ENCODE measurements at regions not wholly inside any gene's neighbourhood (a gene's known extent, or its start where the extent isn't known, plus 50 kb on each side); places are given as distances from the start of the nearest gene placed in this dataset.
A peak's percentile ranks its signal among the peaks of the same experiment; 100 is the strongest.
"Not testable (repeated sequence)": the region's sequence is repeated elsewhere in the genome, so short reads cannot be mapped to it uniquely, and the experiment has no call there.

- no peak for DNase-seq
These were observed 929.0 kb upstream of the FAT3 start for GRCh38 chr11:91295591-91295990.

GRCh38 chr11:91293119-91293518 is 931.5 kb upstream of the FAT3 start:
- no peak for DNase-seq

GRCh38 chr11:91272089-91272488 is 952.5 kb upstream of the FAT3 start:
- no peak for DNase-seq

GRCh38 chr11:91268512-91269295 is 955.9 kb upstream of the FAT3 start:
- DNase-seq, result not testable (repeated sequence)

- DNase-seq, result no peak
These were observed 958.7 kb upstream of the FAT3 start for GRCh38 chr11:91265946-91266345.

- DNase-seq, result no peak
These were observed 960.1 kb upstream of the FAT3 start for GRCh38 chr11:91264481-91264880.

GRCh38 chr11:91263496-91264365 is 960.9 kb upstream of the FAT3 start:
- no peak for DNase-seq

GRCh38 chr11:91261513-91261912 is 963.1 kb upstream of the FAT3 start:
- DNase-seq, result no peak

- DNase-seq, result no peak
These were observed 965.7 kb upstream of the FAT3 start for GRCh38 chr11:91258876-91259275.

GRCh38 chr11:91257667-91258066 is 967.0 kb upstream of the FAT3 start:
- no peak for DNase-seq

- peak; percentile 21 for DNase-seq
These were observed 976.3 kb upstream of the FAT3 start for GRCh38 chr11:91248199-91248807.

GRCh38 chr11:91247009-91247735 is 977.4 kb upstream of the FAT3 start:
- DNase-seq, result no peak

GRCh38 chr11:91244912-91245311 is 979.7 kb upstream of the FAT3 start:
- no peak for DNase-seq

- DNase-seq, result no peak
These were observed 981.0 kb upstream of the FAT3 start for GRCh38 chr11:91243630-91244029.

GRCh38 chr11:91243051-91243450 is 981.6 kb upstream of the FAT3 start:
- DNase-seq, result no peak

- no peak for DNase-seq
These were observed 983.4 kb upstream of the FAT3 start for GRCh38 chr11:91241226-91241625.

GRCh38 chr11:91239359-91239758 is 985.3 kb upstream of the FAT3 start:
- DNase-seq, result no peak

GRCh38 chr11:91231226-91231625 is 993.4 kb upstream of the FAT3 start:
- no peak for DNase-seq

- DNase-seq, result no peak
These were observed 994.0 kb upstream of the FAT3 start for GRCh38 chr11:91230647-91231046.

- DNase-seq, result no peak
These were observed 1000.0 kb upstream of the CHORDC1 start for GRCh38 chr11:91222830-91223229.

- no peak for DNase-seq
These were observed 997.8 kb upstream of the CHORDC1 start for GRCh38 chr11:91220476-91221202.

GRCh38 chr11:91219535-91219934 is 996.7 kb upstream of the CHORDC1 start:
- no peak for DNase-seq
